H9 (cell line): ENCODE measurements at regions not wholly inside any gene's neighbourhood (a gene's known extent, or its start where the extent isn't known, plus 50 kb on each side); places are given as distances from the start of the nearest gene placed in this dataset.

ENCODE experiments used
- DNase-seq: peaks from one replicate; pipeline ENCODE4 v3.0.0-alpha.2; 2017
- H2AFZ ChIP-seq: one replicate; pipeline ENCODE4 v1.6.1; 2013; ENCODE audit warnings: mild to moderate bottlenecking, low read length, control low read depth, moderate library complexity
- H2AK5ac ChIP-seq: 2 replicates; pipeline ENCODE4 v1.6.1; 2013; ENCODE audit warnings: low read length, control low read depth, mixed read lengths; ENCODE audit not compliant: insufficient read length
- H2BK120ac ChIP-seq: one replicate; pipeline ENCODE4 v1.6.1; 2013; ENCODE audit warnings: low read depth, mild to moderate bottlenecking, low read length, control low read depth, inconsistent platforms; ENCODE audit not compliant: poor library complexity, severe bottlenecking
- H2BK12ac ChIP-seq: 2 replicates; pipeline ENCODE4 v1.6.1; 2013; ENCODE audit warnings: low read length, control low read depth, mixed read lengths, low read depth; ENCODE audit not compliant: insufficient read length
- H2BK15ac ChIP-seq: 2 replicates; pipeline ENCODE4 v1.6.1; 2013; ENCODE audit warnings: low read depth, low read length, control low read depth
- H2BK20ac ChIP-seq: one replicate; pipeline ENCODE4 v1.6.1; 2013; ENCODE audit warnings: low read depth, mild to moderate bottlenecking, low read length, control low read depth, inconsistent platforms; ENCODE audit not compliant: poor library complexity, severe bottlenecking
- H2BK5ac ChIP-seq: 2 replicates; pipeline ENCODE4 v1.6.1; 2013; ENCODE audit warnings: low read length, control low read depth, mixed read lengths; ENCODE audit not compliant: insufficient read length
- H3K14ac ChIP-seq: 2 replicates; pipeline ENCODE4 v1.6.1; 2013; ENCODE audit warnings: low read length, control low read depth; ENCODE audit not compliant: insufficient read depth
- H3K18ac ChIP-seq: 2 replicates; pipeline ENCODE4 v1.6.1; 2013; ENCODE audit warnings: low read depth, mild to moderate bottlenecking, mixed read lengths, low read length, control low read depth; ENCODE audit not compliant: insufficient read length
- H3K23ac ChIP-seq: 2 replicates; pipeline ENCODE4 v1.6.1; 2013; ENCODE audit warnings: low read length, control low read depth, mixed read lengths, low read depth; ENCODE audit not compliant: insufficient read length
- H3K23me2 ChIP-seq: 2 replicates; pipeline ENCODE4 v1.6.1; 2013; ENCODE audit warnings: low read depth, mild to moderate bottlenecking, mixed read lengths, low read length, control low read depth; ENCODE audit not compliant: insufficient read length, poor library complexity, severe bottlenecking
- H3K27ac ChIP-seq: 2 replicates; pipeline ENCODE4 v1.5.1; 2013; ENCODE audit warnings: low read length, control low read depth, mixed read lengths, low read depth; ENCODE audit not compliant: insufficient read length
- H3K27me3 ChIP-seq: 2 replicates; pipeline ENCODE4 v1.6.1; 2013; ENCODE audit warnings: low read length, control low read depth, inconsistent platforms; ENCODE audit not compliant: insufficient read depth
- H3K4ac ChIP-seq: 2 replicates; pipeline ENCODE4 v1.6.1; 2013; ENCODE audit warnings: low read depth, mild to moderate bottlenecking, control low read depth, inconsistent platforms, low read length, moderate library complexity
- H3K4me1 ChIP-seq: 2 replicates; pipeline ENCODE4 v1.6.1; 2013; ENCODE audit warnings: low read length, control low read depth, inconsistent platforms; ENCODE audit not compliant: insufficient read depth
- H3K4me2 ChIP-seq: 2 replicates; pipeline ENCODE4 v1.6.1; 2013; ENCODE audit warnings: low read length, control low read depth, mixed read lengths; ENCODE audit not compliant: insufficient read length, insufficient read depth
- H3K56ac ChIP-seq: 2 replicates; pipeline ENCODE4 v1.6.1; 2013; ENCODE audit warnings: low read depth, mild to moderate bottlenecking, mixed read lengths, low read length, control low read depth; ENCODE audit not compliant: insufficient read length
- H3K79me1 ChIP-seq: 2 replicates; pipeline ENCODE4 v1.6.1; 2013; ENCODE audit warnings: low read depth, mild to moderate bottlenecking, moderate library complexity, low read length, control low read depth, inconsistent platforms; ENCODE audit not compliant: insufficient read depth, poor library complexity, severe bottlenecking
- H3K79me2 ChIP-seq: 2 replicates; pipeline ENCODE4 v1.6.1; 2013; ENCODE audit warnings: low read length, control low read depth, inconsistent platforms; ENCODE audit not compliant: insufficient read depth
- H3K9ac ChIP-seq: 2 replicates; pipeline ENCODE4 v1.6.1; 2013; ENCODE audit warnings: low read length, control low read depth, mixed read lengths; ENCODE audit not compliant: insufficient read length; ENCODE audit errors: extremely low read depth
- H3K9me3 ChIP-seq: one replicate; pipeline ENCODE4 v1.6.1; 2013; ENCODE audit warnings: low read depth, low read length, inconsistent platforms; ENCODE audit not compliant: control insufficient read depth
- H3T11ph ChIP-seq: one replicate; pipeline ENCODE4 v1.6.1; 2013; ENCODE audit warnings: mild to moderate bottlenecking, low read length, control low read depth, inconsistent platforms
- H4K20me1 ChIP-seq: one replicate; pipeline ENCODE4 v1.6.1; 2013; ENCODE audit not compliant: control insufficient read depth, insufficient read length, insufficient read depth
- H4K5ac ChIP-seq: 2 replicates; pipeline ENCODE4 v1.6.1; 2013; ENCODE audit warnings: low read depth, mild to moderate bottlenecking, mixed read lengths, low read length, control low read depth; ENCODE audit not compliant: insufficient read length
- H4K8ac ChIP-seq: replicated peaks from 2 replicates; pipeline ENCODE4 v1.6.1; 2013; ENCODE audit warnings: low read length, control low read depth, mixed read lengths, low read depth; ENCODE audit not compliant: insufficient read length
- H4K91ac ChIP-seq: 2 replicates; pipeline ENCODE4 v1.6.1; 2013; ENCODE audit warnings: low read depth, mild to moderate bottlenecking, moderate library complexity, mixed read lengths, low read length, control low read depth; ENCODE audit not compliant: insufficient read length
- H3K27ac Mint-ChIP-seq, 3 experiments: 2 replicates in 2 of 3; 3 replicates in 1 of 3; pipeline ENCODE4 v1.8.0; 2020 to 2021; ENCODE audit warnings: mixed read lengths in 3 of 3, mild to moderate bottlenecking in 1 of 3, moderate library complexity in 1 of 3
- H3K27me3 Mint-ChIP-seq: 2 replicates; pipeline ENCODE4 v1.8.0; 2021; ENCODE audit warnings: low read depth, mild to moderate bottlenecking, moderate library complexity, mixed read lengths
- H3K36me3 Mint-ChIP-seq, 3 experiments: 2 replicates in 2 of 3; 3 replicates in 1 of 3; pipeline ENCODE4 v1.8.0; 2020 to 2021; ENCODE audit warnings: low read depth in 3 of 3, mixed read lengths in 3 of 3; ENCODE audit not compliant: insufficient read depth in 1 of 3
- H3K4me1 Mint-ChIP-seq, 2 experiments: 2 replicates each; pipeline ENCODE4 v1.8.0; 2020; ENCODE audit warnings: mixed read lengths in 2 of 2
- H3K4me3 Mint-ChIP-seq, 2 experiments: 2 replicates in 1 of 2; 3 replicates in 1 of 2; pipeline ENCODE4 v1.8.0; 2020 to 2021; ENCODE audit warnings: mild to moderate bottlenecking in 2 of 2, mixed read lengths in 2 of 2, moderate library complexity in 1 of 2
- H3K9me3 Mint-ChIP-seq, 2 experiments: 2 replicates in 1 of 2; 3 replicates in 1 of 2; pipeline ENCODE4 v1.8.0; 2020; ENCODE audit warnings: mild to moderate bottlenecking in 2 of 2, mixed read lengths in 2 of 2, moderate library complexity in 1 of 2
- WGBS: extraction: QIAGEN DNeasy Blood & Tissue Kit; methylation state at CpG from one replicate; pipeline ENCODE4 v1.1.7; 2013; ENCODE audit warnings: missing lambda C conversion rate, low lambda C conversion rate, mixed read lengths; ENCODE audit not compliant: insufficient read length; ENCODE audit errors: extremely low coverage; 5-methylcytosine and 5-hydroxymethylcytosine counted together
- TF ChIP-seq, protein P1 (sequence below): fragments of 200-600 bp; sonication (generic); conservative IDR thresholded peaks from 3 replicates; pipeline ENCODE4 v1.8.0; 2021; ENCODE audit warnings: antibody characterized with exemption, mild to moderate bottlenecking

DNA sequence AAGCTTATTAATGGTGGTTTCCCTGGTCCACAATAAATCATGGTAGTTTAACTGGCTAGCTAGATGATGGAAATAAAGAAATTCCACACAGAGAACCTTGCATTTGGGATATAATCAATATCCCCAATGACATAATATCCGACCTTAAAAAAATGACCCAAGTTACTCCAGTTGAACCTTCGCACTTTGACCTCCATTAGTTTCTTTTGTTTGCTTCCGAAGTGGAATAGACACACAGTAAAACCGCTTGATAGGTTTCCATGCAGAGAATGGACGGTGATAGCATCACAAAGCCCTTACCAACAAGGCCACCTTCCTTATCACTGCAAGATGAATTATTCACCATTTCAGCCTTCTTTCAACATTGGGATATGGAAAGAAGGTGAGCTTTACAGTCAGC is 1966.1 kb upstream of the CELF4 start:
- no CpG with 5 or more reads among the region's 5 CpGs for WGBS

More for the DNA sequence above, 1966.1 kb upstream of the CELF4 start:
- H3K4me1 ChIP-seq, result no peaks in the 10 kb centered on the region
- H3K4ac ChIP-seq, result no peak overlapping the region
- H2BK20ac ChIP-seq, result no peak overlapping the region
- no peak overlapping the region for H4K91ac ChIP-seq
- H3K23me2 ChIP-seq, result no peaks in the 10 kb centered on the region
- H3K14ac ChIP-seq, result no peak overlapping the region
- H4K8ac ChIP-seq, result no peak overlapping the region
- H3T11ph ChIP-seq, result no peak overlapping the region
- Mint-ChIP-seq H3K27ac (no peak overlapping the region), H3K36me3 (no peaks in the 10 kb centered on the region; a peak in 1 of 7 replicates), H3K9me3 (no peaks in the 10 kb centered on the region), H3K4me1 (no peaks in the 10 kb centered on the region), H3K4me3 (no peak overlapping the region), H3K27me3 (no peaks in the 10 kb centered on the region)
- H3K9me3 ChIP-seq, result no peaks in the 10 kb centered on the region
- no peak overlapping the region for H2AFZ ChIP-seq
- H3K27ac ChIP-seq, result no peak overlapping the region
- H4K5ac ChIP-seq, result no peak overlapping the region
- H3K79me2 ChIP-seq, result no peaks in the 10 kb centered on the region
- no peak overlapping the region for H2BK12ac ChIP-seq
- no peak overlapping the region for H2AK5ac ChIP-seq
- H2BK120ac ChIP-seq, result no peak overlapping the region
- DNase-seq, result no peak
- no peak overlapping the region for H3K56ac ChIP-seq
- H3K23ac ChIP-seq, result no peak overlapping the region
- no peak overlapping the region for H3K18ac ChIP-seq
- no peaks in the 10 kb centered on the region for H3K79me1 ChIP-seq
- H2BK5ac ChIP-seq, result no peak overlapping the region
- no peaks in the 10 kb centered on the region for H4K20me1 ChIP-seq
- TF ChIP-seq, protein P1, sequence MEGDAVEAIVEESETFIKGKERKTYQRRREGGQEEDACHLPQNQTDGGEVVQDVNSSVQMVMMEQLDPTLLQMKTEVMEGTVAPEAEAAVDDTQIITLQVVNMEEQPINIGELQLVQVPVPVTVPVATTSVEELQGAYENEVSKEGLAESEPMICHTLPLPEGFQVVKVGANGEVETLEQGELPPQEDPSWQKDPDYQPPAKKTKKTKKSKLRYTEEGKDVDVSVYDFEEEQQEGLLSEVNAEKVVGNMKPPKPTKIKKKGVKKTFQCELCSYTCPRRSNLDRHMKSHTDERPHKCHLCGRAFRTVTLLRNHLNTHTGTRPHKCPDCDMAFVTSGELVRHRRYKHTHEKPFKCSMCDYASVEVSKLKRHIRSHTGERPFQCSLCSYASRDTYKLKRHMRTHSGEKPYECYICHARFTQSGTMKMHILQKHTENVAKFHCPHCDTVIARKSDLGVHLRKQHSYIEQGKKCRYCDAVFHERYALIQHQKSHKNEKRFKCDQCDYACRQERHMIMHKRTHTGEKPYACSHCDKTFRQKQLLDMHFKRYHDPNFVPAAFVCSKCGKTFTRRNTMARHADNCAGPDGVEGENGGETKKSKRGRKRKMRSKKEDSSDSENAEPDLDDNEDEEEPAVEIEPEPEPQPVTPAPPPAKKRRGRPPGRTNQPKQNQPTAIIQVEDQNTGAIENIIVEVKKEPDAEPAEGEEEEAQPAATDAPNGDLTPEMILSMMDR, result no peak
- H3K9ac ChIP-seq, result no peak overlapping the region
- no peak overlapping the region for H2BK15ac ChIP-seq
- no peaks in the 10 kb centered on the region for H3K27me3 ChIP-seq
- H3K4me2 ChIP-seq, result no peak overlapping the region
